Hypothalamus (tissue), 51 donors: ENCODE measurements at regions not wholly inside any gene's neighbourhood (a gene's known extent, or its start where the extent isn't known, plus 50 kb on each side); places are given as distances from the start of the nearest gene placed in this dataset.

Source experiments
- DNase-seq, 51 donors: peaks; one replicate each; lab custom pipeline; 2025; lab: John Stamatoyannopoulos, UW

- DNase-seq: no peak
Observed at GRCh38 chr15:38876621-38877020, 312.0 kb upstream of the RASGRP1 start.

GRCh38 chr15:38877471-38877870 is 312.9 kb upstream of the RASGRP1 start:
- DNase-seq: no peak

- no peak for DNase-seq
Observed at GRCh38 chr15:38878026-38878425, 313.4 kb upstream of the RASGRP1 start.

GRCh38 chr15:38878926-38879325 is 314.3 kb upstream of the RASGRP1 start:
- no peak for DNase-seq

- DNase-seq: no peak
Observed at GRCh38 chr15:38879909-38880471, 315.4 kb upstream of the RASGRP1 start.

GRCh38 chr15:38882221-38882620 is 317.6 kb upstream of the RASGRP1 start:
- no peak for DNase-seq

- DNase-seq: no peak
Observed at GRCh38 chr15:38883987-38884386, 319.4 kb upstream of the RASGRP1 start.

GRCh38 chr15:38885001-38885400 is 320.4 kb upstream of the RASGRP1 start:
- no peak for DNase-seq

- no peak for DNase-seq
Observed at GRCh38 chr15:38885471-38885952, 320.9 kb upstream of the RASGRP1 start.

- no peak for DNase-seq
Observed at GRCh38 chr15:38886315-38887163, 321.9 kb upstream of the RASGRP1 start.

- DNase-seq: no peak
Observed at GRCh38 chr15:38888701-38889221, 324.1 kb upstream of the RASGRP1 start.

GRCh38 chr15:38890194-38890593 is 325.6 kb upstream of the RASGRP1 start:
- no peak for DNase-seq

GRCh38 chr15:38893925-38894242 is 329.3 kb upstream of the RASGRP1 start:
- no peak for DNase-seq

GRCh38 chr15:38894243-38894948 is 329.8 kb upstream of the RASGRP1 start:
- no peak for DNase-seq

- DNase-seq: no peak
Observed at GRCh38 chr15:38895326-38896255, 331.0 kb upstream of the RASGRP1 start.

GRCh38 chr15:38896647-38897046 is 332.0 kb upstream of the RASGRP1 start:
- no peak for DNase-seq

- DNase-seq: no peak
Observed at GRCh38 chr15:38897551-38897950, 332.9 kb upstream of the RASGRP1 start.

GRCh38 chr15:38898236-38898635 is 333.6 kb upstream of the RASGRP1 start:
- no peak for DNase-seq

- no peak for DNase-seq
Observed at GRCh38 chr15:38899300-38899699, 334.7 kb upstream of the RASGRP1 start.

- no peak for DNase-seq
Observed at GRCh38 chr15:38904298-38904697, 339.7 kb upstream of the RASGRP1 start.
